CD4-positive, alpha-beta T cell treated with Interleukin-21 for 1 hour (primary cell): ENCODE measurements at regions not wholly inside any gene's neighbourhood (a gene's known extent, or its start where the extent isn't known, plus 50 kb on each side); places are given as distances from the start of the nearest gene placed in this dataset.
"Not testable (repeated sequence)": the region's sequence is repeated elsewhere in the genome, so short reads cannot be mapped to it uniquely, and the experiment has no call there.

Source experiments
- DNase-seq: peaks from one replicate; pipeline ENCODE4 v3.0.0-alpha.2; 2020

DNA sequence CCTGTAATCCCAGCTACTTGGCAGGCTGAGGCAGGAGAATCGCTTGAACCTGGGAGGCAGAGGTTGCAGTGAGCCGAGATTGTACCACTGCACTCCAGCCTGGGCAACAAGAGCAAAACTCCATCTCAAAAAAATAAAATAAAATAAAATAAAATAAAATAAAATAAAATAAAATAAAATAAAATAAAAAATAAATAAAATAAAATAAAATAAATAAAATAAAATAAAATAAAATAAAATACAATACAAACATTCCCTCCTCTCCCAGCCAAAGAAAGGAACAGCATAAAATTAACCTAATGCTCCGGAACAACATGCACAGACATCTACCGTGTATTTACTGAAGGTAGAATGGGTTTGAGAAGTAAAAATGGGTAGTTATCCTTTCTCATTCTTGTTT lies 521.9 kb upstream of the FAM174A start:
- DNase-seq, result not testable (repeated sequence)

DNA sequence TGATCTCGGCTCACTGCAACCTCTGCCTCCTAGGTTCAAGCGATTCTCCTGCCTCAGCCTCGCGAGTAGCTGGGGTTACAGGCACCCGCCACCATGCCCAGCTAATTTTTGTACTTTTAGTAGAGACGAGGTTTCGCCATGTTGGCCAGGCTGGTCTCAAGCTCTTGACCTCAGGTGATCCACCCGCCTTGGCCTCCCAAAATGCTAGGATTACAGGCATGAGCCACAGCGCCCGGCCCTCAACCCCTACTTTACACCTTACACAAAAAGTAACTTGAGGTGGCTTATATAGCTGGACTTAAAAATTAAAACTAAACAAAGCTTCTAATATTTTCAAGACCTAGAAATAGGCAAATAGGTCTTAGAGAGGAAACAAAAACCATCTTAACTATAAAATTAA lies 524.0 kb upstream of the FAM174A start:
- not testable (repeated sequence) for DNase-seq

DNA sequence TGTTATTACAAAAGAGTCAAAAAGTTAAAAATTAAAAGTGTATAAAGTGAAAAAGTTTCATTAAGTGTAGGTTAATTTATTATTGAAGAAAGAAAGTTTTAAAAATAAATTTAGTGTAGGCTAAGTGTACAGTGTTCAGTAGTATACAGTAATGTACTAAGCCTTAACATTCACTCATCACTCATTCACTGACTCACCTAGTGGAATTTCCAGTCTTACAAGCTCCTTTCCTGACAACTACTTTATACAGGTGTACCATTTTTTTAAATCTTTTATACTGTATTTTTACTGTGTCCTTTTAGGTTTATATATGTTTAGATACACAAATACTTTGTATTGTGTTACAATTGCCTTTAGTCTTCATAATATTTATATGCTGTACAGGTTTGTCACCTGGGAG lies 530.2 kb upstream of the FAM174A start:
- no peak for DNase-seq

DNA sequence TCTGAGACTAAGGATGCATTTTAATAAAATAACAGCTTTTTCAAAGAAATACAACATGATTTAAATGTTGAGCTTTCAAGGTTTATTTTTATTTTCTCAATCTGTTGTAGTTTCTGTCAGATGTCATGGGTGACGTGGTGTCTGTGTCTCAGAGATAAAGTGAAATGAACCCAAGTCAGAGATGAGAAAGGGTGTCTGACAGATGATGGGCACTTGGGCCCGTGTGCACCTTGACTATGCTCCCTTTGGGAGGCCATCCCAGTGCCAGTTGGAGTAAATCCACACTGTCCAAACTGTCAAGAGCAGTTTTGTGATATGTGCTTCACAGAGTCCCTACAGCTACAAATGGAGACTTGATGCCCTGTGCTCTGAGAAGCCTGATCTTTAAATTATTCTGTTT lies 536.9 kb upstream of the FAM174A start:
- DNase-seq, result no peak

DNA sequence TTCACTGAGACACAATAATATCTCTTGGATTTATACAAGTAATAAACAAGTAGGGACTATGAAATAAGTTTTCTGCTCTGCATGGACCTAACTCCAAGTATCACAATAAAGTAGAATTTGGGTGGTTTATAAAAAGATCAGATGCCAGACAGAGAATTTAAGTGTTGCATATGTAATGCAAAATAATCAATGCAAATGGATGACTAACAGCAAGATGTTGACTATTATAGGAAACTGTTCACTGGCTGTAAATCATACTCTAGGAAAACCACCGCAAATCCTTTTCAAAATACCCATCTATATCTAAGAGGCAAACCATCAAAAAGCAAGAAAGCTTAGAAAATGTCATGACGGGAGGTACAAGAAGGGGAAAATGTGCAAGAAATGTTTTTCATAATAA lies 539.8 kb upstream of the FAM174A start:
- DNase-seq, result no peak

DNA sequence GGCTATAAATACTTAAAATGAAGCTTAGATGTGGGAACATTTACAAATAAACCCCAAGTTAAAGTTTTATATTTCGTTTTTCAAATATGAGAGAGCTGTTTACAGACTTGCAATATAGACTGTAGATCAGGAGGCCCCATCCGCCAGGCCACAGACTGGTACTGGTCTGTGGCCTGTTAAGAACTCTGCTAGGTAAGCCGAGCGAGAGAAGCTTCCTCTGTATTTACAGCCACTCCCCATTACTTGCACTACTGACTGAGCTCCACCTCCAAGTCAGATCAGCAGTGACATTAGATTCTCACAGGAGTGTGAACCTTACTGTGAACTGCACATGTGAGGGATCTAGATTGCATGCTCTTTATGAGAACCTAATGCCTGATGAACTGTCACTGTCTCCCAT lies 561.4 kb upstream of the FAM174A start:
- no peak for DNase-seq

DNA sequence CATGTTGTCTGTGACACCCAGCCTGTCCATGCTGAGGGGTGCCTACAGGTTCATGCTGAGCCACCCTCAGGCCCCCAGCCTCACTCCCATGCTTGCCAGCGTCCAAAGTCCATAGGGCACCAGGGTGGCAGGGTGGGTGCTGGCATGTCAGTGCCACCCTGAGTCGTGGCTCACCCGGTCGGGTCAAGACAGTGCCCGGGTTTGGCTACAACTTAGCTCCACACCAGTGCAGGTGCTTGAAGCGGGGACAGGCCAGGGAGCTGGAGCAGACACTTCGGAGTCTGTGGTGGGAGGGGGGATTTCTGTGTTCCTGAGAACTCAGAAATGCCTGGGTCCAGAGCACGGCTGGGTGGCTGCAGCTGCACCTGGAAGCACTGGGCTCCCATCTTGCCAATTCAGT lies 579.2 kb upstream of the FAM174A start:
- DNase-seq, result no peak

DNA sequence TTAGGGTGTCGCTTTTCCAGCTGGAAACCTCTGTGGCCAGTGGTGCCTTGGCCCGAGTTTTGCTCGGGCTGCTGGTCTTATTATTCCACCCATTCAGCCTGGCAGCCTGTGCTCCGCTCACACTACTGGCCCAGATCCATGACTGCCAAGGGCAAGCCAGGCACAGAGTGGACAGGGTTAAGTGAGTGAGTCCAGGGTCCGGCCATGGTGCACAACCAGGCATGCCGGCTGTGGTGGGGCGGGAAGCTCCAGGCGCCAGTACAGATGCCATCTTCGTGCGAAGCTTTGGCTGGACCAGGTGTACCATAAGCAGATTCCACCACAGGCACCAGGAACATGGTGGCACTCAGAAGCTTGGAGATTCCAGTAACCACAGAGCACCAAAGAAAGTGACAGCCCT lies 580.2 kb upstream of the FAM174A start:
- DNase-seq, result no peak

DNA sequence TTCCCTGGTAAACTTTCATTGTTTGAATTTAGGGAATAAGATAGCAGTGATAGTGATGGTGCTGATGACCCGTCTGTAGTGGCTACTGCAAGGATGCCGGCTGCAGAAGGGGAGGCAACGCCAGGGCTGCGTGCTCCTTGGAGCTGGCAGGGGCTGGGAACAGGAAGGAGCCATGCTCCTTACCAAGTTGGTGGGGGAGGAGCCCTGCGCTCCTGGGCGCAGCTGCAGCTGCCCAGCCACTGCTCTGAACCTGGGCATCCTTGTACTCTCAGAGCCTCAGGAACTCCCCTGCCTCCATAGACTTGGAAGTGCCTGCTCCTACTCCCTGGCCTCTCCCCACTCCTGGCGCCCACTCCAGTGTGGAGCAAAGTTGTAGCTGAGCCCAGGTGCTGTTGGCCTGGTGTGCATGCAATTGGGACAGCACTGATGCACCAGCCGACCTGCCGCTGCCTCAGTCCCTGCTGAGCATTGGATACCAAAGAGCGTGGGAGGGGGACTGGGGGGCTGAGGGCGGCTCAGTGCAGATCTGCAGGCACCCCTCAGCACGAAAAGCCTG lies 585.1 kb upstream of the FAM174A start:
- no peak for DNase-seq

DNA sequence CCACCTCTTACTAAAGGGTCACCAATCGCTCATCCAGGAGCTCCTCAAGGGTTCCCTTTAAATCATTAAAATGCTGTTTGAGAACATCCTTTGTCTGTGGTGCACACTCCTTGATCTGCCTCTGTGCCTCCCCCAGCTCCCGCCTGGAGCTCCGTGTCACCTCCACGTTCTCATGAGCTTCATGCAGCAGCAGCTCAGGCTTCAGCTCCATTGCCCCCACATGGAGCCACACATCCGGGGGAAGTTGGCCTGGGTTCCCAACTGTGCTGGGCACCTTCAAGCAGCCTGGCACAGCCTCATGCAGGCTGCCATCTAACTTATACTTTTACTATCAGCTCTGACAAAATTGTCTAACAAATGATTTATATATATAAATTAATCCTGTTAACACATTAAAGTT lies 585.8 kb upstream of the FAM174A start:
- no peak for DNase-seq

DNA sequence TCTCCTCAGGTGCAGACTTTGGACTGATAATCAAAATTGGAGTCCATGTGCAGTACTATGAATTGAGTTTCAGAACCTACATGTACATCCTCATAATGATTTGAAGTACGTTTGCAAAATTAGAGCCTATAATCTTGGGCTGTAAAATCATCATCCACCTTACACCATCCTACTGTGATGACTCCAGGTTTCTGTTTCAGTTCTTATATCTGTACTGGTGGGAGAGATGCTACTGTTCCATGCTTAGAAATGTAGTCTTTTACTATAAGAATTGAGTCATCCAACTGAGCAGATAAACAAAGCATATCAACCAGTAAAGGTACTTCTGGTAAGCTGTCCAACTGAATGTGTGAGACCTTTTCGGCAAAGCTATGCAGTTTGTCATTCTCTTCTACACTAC lies 586.3 kb upstream of the FAM174A start:
- no peak for DNase-seq

DNA sequence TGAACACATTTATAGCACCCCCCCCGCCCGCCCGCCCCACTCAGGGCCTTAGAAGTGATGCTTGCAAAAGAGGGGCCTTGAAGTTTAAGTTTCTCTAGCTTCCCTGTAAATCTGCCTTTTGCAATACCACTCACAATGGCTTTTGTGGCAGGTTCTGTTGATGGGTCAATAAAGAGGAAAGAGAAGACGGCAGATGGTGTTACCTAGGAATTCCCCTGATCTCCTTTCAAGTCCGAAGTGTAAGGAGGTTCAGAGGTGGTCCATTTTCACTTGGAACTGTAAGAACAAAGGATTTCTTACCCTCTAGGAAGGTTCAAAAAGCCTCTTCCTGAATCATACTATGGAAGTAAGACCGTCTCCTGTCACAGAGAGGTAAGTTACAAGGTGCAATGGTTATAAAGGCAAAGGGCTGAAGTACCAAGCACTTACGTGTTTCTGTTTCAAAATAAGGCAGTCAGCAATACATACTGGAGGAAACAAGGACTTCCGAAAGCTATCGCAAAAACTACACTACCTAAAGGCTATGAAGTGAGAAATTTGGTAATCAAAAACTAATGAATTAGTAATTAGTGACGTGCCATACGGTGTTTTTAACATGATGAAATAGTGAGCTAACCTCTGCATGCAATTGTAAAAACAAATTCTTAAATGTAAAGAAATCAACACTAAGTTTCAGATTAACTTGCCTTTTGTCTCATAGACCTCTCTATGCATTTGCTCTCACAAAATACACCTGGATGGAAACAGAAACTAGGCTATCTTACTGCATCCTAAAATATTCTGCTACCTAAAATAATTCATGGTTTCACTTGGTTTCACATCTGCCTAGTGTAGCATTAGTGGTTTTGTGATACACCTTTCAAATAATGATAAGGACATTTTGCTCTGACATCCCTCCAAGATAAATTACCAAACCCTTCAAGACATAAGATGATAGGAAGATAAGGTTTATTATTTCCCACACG lies 589.4 kb upstream of the FAM174A start:
- no peak for DNase-seq

DNA sequence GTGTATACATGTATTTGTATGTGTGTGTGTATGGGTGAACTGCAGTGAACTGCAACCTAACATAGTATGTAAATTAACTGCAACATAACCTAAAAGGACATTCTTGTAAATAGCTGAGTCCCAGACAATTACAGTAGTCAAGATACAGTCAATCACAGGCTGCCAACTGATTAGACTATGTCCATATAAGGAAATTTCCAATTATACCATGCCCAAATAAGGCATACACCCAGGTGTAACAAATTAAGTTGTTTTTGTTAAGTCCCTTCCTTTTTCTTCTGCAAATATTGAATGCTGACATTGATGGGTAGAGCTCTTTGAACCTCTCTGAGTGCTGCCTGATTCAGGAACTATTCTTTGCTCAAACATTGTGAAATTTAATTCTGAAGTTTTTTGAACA lies 594.6 kb upstream of the FAM174A start:
- DNase-seq, result no peak

DNA sequence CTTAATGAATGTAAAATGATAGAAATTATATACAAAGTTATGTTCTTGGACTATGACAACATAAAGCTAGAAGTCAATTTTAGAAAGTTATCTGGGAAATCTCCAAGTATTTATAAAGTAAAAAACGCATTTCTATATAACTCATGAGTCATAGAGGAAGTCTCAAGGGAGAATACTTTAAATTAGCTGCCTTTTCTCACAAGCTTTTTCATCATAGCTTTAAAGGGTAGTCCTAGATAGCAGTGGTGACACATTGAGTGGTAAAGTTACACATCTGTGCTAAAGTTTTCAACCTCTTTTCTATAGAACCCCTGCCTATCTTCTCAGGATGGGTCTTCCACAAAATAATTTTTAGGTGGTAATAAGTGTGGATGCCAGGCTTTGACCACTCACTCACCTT lies 598.3 kb upstream of the FAM174A start:
- DNase-seq, result no peak

DNA sequence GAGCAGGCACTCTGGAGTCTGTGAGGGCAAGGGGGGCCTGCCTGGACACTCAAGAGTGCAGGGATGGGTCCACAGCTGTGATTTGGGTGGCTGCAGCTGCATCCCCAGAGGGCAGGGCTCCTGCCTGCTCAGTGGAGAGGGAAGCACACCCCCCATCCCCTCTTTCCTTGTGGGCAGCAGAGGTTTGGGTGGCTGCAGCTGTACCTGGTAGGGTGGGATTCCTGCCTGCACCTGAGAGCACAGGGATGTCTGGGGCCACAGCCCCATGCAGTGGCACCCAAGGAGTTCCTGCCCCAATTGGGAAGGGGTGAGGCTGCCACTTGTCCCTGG lies 605.4 kb upstream of the FAM174A start:
- no peak for DNase-seq

DNA sequence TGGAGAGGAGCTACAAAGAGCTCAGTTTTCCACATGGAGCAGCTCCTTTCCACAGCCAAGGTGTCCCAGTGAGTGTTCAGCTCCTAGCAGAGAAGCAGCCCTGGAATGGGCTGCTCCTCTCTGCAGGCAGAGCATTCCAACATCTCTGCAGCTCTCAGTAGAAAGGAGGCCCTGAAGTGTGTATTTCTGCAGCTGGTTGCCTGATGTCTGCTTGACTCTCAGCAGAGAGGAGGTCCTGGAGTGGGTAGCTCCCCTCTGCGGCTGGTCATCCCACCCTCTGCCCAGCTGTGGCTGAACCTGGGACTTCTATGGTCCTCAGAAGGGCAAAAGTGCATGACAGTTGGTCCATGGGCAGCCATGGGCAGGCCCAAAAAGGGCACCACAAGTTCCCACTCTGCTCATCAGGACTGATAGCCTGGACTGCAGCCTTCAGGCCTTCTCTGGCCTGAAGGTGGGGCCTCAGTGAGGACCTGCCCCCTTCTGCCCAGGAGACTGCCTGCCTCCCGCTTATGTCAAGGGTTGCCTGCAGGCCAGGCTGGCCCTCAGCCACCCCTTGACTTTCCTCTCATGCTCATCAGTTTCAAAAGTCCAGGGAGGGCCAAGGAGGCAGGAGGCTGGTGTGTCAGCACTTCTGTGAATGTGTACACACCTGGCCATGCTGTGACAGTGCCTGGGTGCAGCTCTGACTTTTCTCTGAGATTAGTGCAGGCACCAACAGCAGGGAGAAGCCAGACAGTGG lies 605.9 kb upstream of the FAM174A start:
- DNase-seq, result no peak

DNA sequence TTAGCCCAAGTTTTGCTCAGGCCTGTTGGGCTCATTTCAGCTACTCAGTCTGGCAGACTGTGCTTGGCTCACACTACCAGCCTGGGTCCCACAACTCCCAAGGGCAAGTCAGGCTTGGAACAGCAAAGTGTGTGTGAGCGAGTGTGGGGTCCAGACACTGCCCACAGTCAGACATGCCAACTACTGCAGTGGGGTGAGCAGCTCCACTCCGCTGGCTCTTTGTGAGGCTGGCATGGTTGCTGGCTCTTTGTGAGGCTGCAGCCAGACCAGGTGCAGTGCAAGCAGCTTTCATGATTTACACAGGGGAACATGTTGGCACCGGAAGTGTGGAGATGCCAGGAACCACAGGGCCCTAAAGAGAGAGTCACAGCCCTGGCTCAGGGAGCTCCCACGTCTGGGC lies 606.7 kb upstream of the FAM174A start:
- no peak for DNase-seq

DNA sequence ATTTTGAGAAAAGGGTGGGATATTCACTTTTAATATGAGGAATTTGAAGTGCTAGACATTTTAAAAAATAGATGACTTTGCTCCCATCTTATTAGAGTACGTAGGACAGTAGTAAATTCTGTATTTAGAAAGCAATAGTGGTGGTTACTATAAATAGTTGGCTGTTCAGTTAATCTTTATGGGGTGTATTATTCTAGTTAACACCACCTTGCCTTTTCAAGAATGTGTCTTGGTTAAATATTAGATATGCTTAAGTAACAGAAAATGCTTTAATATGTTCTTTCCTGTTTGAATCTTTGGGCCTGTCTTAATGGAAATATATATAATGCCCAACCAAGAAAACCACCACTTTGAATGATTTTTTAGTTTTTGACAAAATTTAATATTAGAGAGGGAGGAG lies 608.7 kb upstream of the FAM174A start:
- DNase-seq, result no peak

DNA sequence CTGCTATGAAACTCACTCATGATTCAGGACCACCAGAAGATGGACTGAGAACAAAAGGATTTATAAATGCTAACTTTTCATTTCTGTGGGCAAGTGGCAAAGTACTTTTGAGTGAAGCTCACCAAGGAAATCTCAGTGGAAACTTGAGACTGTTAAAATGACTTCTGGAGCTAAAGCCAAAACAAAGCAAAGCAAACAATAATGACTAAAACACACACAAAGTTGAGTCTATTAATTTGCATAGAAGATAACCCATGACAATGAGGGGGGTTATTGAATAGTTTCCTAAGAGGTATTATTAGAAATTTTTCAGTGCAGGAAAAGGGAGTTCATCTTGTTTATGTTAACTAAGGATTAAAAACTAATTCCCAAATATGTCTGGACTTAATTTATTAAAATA lies 612.8 kb upstream of the FAM174A start:
- no peak for DNase-seq

DNA sequence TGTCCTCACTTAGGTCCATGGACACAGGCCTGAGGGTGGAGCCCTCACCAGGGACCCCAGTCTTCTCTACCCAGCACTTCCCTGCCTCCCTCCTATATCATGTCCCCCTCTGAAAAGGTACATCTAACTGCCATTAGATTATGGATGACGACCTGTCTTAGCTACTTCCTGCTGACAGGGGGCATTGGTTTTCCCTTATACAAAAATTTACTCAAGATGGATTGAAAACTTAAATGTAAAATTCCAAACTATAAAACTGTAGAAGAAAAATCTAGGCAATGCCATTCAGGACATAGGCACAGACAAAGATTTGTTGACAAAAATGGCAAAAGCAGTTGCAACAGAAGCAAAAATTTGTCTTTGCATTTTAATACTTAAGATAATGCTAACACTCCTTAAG lies 623.2 kb upstream of the FAM174A start:
- DNase-seq, result no peak

DNA sequence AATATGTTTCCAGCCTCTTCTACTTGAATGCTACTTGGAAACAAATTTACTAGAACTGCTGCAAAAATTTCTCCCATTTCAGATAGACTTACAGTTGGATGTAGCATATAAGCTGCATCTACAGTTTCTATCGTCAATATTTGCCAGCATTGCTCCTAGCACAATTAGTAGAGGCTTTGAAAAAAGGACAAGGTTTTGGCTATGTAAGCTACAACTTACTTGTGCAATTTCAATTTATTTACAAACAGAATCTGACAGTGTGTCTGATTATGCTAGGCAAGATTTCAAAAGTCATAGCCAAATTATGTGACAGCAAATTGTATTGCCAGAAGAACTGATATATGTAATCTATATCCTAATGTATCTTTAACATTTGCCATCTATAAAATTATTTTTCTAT lies 628.4 kb upstream of the FAM174A start:
- no peak for DNase-seq

DNA sequence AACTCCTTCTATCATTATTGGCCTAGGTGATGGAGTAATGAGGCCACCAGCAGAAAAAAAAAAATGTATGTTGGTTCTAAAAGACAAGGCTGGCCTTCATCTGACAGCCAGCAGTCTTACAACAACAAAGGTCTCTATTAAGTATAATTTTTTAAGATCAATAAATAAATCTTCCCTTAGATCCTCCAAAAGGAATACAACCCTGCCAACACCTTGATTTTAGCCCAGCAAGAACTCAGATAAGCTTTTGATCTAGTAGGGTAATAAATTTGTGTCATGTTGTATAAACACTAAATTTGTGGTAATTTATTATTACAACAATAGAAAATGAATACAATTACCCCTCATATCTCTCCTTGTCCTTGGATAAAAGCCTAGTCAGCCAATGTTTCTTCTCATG lies 633.2 kb upstream of the FAM174A start:
- DNase-seq, result no peak

DNA sequence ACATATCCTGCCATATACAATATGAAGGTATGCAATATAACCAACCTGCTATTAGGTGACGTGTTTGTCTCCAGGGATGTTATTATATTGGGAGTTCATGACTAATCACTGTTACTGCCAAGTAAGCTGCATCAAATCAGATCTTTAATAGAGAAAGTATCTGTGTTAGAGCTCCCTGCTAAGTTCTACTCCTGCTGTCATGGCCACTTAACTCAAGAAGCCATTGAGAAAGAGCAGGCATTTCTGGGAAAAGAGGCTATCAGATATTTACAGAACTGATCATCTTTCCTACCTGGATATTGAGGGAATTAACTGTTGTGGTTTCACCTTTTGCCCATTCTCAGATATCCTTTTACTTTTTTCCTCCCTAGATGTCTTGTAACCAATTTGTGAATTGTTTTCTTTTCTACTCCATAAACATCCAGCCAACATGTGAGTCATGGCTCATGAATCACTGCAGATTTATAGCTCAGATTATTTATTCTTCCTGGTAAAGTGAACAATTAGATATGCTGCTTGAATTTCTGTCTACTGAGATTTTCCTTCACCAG lies 634.8 kb upstream of the FAM174A start:
- no peak for DNase-seq
